Fibroblast of the aortic adventitia (primary cell): ENCODE measurements at regions not wholly inside any gene's neighbourhood (a gene's known extent, or its start where the extent isn't known, plus 50 kb on each side); places are given as distances from the start of the nearest gene placed in this dataset.
"Not testable (repeated sequence)": the region's sequence is repeated elsewhere in the genome, so short reads cannot be mapped to it uniquely, and the experiment has no call there.

Source experiments
- DNase-seq: peaks from one replicate; pipeline ENCODE4 v3.0.0-alpha.2; 2010; ENCODE audit warnings: low read depth
- H3K4me3 ChIP-seq: 2 replicates; pipeline ENCODE4 v1.5.1; 2011; ENCODE audit warnings: low read depth, mild to moderate bottlenecking, control low read depth, low read length, moderate library complexity
- CTCF ChIP-seq: IDR thresholded peaks from 2 replicates; pipeline ENCODE4 v1.5.1; 2011; ENCODE audit warnings: mild to moderate bottlenecking, low read length, control low read depth, inconsistent platforms; ENCODE audit not compliant: insufficient read depth

- no peak for TF ChIP-seq CTCF
- no peak for DNase-seq
- H3K4me3 ChIP-seq: no peak overlapping the region
Measured at GRCh38 chr12:131274061-131274460, 320.4 kb downstream of the ADGRD1 start.

- H3K4me3 ChIP-seq: no peak overlapping the region
- TF ChIP-seq CTCF: no peak
- DNase-seq: no peak
Measured at GRCh38 chr12:131274906-131275305, 321.2 kb downstream of the ADGRD1 start.

- no peak for DNase-seq
- TF ChIP-seq CTCF: no peak
- H3K4me3 ChIP-seq: no peak overlapping the region
Measured at GRCh38 chr12:131275824-131276223, 322.1 kb downstream of the ADGRD1 start.

GRCh38 chr12:131276501-131277185 is 322.9 kb downstream of the ADGRD1 start:
- DNase-seq: no peak
- H3K4me3 ChIP-seq: no peak overlapping the region
- TF ChIP-seq CTCF: no peak

GRCh38 chr12:131277186-131278091 is 323.7 kb downstream of the ADGRD1 start:
- not testable (repeated sequence) for H3K4me3 ChIP-seq, DNase-seq

GRCh38 chr12:131278451-131279115 is 324.9 kb downstream of the ADGRD1 start:
- H3K4me3 ChIP-seq: not testable (repeated sequence)

GRCh38 chr12:131279281-131279921 is 325.7 kb downstream of the ADGRD1 start:
- DNase-seq: no peak
- no peak for TF ChIP-seq CTCF
- H3K4me3 ChIP-seq: no peak overlapping the region

More at GRCh38 chr12:131278451-131279115, 324.9 kb downstream of the ADGRD1 start:
- not testable (repeated sequence) for DNase-seq
